ENCODE measurements at regions not wholly inside any gene's neighbourhood (a gene's known extent, or its start where the extent isn't known, plus 50 kb on each side); places are given as distances from the start of the nearest gene placed in this dataset.

DNA sequence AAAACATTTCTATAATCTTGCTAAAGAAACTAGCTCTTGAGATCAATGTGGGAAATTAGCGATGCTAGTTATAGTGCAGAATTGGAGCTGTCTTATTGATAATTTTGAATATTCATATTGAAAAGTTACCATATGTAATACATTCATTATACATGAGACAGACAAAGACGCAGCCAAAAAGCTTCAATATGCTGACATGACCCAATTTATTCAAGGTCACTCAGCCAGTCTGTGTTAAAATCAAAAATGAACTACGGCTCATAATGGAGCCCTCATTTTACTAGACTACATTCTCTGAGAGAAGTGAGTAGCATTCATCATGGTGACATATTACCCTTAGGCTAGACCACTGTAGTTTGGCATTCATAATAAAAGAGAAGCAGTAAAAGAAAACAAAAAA is 107.3 kb upstream of the GABRG2 start:
- TF ChIP-seq, protein P1, sequence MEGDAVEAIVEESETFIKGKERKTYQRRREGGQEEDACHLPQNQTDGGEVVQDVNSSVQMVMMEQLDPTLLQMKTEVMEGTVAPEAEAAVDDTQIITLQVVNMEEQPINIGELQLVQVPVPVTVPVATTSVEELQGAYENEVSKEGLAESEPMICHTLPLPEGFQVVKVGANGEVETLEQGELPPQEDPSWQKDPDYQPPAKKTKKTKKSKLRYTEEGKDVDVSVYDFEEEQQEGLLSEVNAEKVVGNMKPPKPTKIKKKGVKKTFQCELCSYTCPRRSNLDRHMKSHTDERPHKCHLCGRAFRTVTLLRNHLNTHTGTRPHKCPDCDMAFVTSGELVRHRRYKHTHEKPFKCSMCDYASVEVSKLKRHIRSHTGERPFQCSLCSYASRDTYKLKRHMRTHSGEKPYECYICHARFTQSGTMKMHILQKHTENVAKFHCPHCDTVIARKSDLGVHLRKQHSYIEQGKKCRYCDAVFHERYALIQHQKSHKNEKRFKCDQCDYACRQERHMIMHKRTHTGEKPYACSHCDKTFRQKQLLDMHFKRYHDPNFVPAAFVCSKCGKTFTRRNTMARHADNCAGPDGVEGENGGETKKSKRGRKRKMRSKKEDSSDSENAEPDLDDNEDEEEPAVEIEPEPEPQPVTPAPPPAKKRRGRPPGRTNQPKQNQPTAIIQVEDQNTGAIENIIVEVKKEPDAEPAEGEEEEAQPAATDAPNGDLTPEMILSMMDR (IDR thresholded peaks at IDR 0.05) = no peak
- no peaks in the 10 kb centered on the region for H3K36me3 ChIP-seq
- ATAC-seq (no peak), DNase-seq (no peak)
- intact Hi-C loops (cut with DNase I) = no loop called here
- H3K27me3 ChIP-seq = no peaks in the 10 kb centered on the region
- H3K4me1 ChIP-seq = no peaks in the 10 kb centered on the region
- no peaks in the 10 kb centered on the region for H3K9me3 ChIP-seq
- H3K27ac ChIP-seq = no peak overlapping the region
- H3K4me3 ChIP-seq = no peak overlapping the region

DNA sequence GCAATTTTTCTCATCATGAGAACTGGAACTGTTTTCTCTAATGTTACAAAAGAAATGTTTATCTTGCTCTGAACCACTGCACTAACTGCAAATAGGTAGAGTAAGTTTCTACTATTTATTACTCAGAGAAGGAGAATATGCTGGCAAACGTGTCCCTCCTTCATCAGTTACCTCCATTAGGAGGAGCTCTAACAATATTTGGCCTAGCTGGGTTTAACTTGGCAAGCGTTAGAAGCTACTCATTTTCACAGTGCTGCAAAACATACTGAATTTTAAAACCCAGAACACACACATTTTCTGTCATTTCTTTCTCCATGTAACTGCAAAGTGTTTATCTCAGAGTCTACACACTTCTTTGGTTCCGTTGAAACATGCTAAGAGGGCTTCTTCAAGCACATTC is 101.0 kb upstream of the GABRG2 start:
- Histone ChIP-seq H3K4me1 (no peaks in the 10 kb centered on the region), H3K4me3 (no peak overlapping the region), H3K27ac (no peak overlapping the region), H3K36me3 (no peaks in the 10 kb centered on the region), H3K27me3 (no peaks in the 10 kb centered on the region), H3K9me3 (no peaks in the 10 kb centered on the region)
- TF ChIP-seq, protein P1 (IDR thresholded peaks at IDR 0.05) = peak; percentile 35
- ATAC-seq (peak; percentile 41), DNase-seq (no peak)
- intact Hi-C loops (cut with DNase I) = no loop called here

DNA sequence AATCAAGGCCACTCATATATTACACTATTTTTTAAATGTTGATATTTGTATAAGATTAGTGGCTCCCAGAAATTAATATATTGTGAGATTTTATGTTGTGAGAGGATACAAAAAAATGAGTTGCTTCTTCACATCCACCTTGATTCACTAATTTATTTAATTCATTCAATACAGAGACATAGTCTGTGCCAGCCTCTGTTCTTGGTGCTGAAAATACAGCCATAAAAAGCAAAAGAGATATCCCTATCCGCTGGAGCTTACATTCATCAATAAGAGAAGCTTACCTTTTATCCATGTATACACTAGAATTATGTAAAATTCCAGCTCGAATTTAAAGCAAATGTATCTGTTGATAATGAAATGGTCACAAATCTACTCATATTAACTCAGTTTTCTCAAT is 92.2 kb upstream of the GABRG2 start:
- no peak for ATAC-seq
- no peaks in the 10 kb centered on the region for H3K36me3 ChIP-seq
- H3K4me1 ChIP-seq = no peaks in the 10 kb centered on the region
- no peak for DNase-seq
- H3K4me3 ChIP-seq = no peak overlapping the region
- no peak overlapping the region for H3K27ac ChIP-seq
- H3K9me3 ChIP-seq = no peaks in the 10 kb centered on the region
- H3K27me3 ChIP-seq = no peaks in the 10 kb centered on the region
- intact Hi-C loops (cut with DNase I) = no loop called here
- TF ChIP-seq, protein P1 (IDR thresholded peaks at IDR 0.05) = no peak

DNA sequence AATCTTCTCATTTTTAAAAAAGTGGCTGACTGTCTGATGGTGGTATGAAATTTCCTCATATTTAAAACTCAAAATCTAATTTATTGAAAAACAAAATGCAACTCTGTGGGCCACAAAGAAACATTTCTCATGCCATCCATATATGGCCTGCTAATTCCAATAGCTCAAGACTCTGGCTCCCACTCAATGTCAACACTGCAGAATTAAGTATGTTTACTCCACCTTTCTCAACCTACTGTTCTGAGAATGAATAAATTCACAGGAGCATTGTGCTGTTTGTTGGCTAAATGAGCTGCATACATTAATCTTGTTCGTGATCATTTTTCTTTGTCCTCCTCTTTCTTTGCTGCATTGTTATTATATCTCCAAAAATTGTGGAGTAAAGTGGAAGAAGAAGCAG is 79.5 kb upstream of the GABRG2 start:
- Histone ChIP-seq H3K4me3 (no peak overlapping the region), H3K27me3 (no peaks in the 10 kb centered on the region), H3K9me3 (no peaks in the 10 kb centered on the region), H3K4me1 (no peaks in the 10 kb centered on the region), H3K36me3 (no peaks in the 10 kb centered on the region), H3K27ac (no peak overlapping the region)
- DNase-seq (no peak), ATAC-seq (peak; percentile 53)
- TF ChIP-seq, protein P1 (IDR thresholded peaks at IDR 0.05) = no peak
- intact Hi-C loops (cut with DNase I) = no loop called here

All from upper lobe of right lung (tissue), 1 donor.